ENCODE measurements at regions not wholly inside any gene's neighbourhood (a gene's known extent, or its start where the extent isn't known, plus 50 kb on each side); places are given as distances from the start of the nearest gene placed in this dataset.

DNA sequence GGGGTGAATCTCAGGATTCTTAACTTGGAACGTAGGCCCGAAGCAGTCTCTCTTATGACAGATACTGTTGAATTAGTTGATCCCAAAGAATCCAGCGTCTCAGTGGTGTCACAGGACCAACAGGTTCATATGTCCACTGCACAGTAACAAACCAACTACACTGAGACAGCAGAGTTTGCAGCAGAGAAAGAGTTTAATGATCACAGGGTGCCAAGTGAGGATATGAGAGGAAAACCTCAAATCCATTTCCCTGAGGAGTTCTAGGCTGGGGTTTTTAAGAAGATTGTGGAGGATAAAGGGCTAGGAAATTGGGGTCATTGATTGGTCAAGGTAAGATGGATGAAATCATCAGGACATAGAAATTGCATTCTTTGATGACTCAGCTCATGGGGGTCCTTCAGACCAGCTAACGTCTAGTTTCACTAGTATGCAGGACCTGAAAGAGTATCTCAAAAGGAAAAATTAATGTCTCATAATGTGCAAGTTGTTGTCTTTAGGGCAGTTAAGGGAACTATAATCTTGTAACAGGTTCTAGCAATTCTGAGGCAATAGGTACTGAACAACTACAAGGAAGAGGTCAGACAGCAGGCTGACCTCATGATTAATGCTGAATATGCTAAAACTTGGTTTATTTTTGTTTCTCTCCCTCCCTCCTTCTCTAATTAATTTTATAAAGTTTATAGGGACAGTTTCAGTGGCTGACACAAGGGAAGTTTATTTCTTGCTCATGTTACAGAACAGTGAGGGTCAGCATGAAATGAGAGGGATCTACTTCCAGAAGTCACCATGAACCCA lies 310.9 kb upstream of the NEBL start:
- TF ChIP-seq, protein P1, sequence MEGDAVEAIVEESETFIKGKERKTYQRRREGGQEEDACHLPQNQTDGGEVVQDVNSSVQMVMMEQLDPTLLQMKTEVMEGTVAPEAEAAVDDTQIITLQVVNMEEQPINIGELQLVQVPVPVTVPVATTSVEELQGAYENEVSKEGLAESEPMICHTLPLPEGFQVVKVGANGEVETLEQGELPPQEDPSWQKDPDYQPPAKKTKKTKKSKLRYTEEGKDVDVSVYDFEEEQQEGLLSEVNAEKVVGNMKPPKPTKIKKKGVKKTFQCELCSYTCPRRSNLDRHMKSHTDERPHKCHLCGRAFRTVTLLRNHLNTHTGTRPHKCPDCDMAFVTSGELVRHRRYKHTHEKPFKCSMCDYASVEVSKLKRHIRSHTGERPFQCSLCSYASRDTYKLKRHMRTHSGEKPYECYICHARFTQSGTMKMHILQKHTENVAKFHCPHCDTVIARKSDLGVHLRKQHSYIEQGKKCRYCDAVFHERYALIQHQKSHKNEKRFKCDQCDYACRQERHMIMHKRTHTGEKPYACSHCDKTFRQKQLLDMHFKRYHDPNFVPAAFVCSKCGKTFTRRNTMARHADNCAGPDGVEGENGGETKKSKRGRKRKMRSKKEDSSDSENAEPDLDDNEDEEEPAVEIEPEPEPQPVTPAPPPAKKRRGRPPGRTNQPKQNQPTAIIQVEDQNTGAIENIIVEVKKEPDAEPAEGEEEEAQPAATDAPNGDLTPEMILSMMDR (IDR thresholded peaks at IDR 0.05), result no peak
- no peak for TF ChIP-seq POLR2A (IDR thresholded peaks at IDR 0.05)

All from Peyer's patch (tissue), 4 donors.